Mammary epithelial cell (primary cell): ENCODE measurements at regions not wholly inside any gene's neighbourhood (a gene's known extent, or its start where the extent isn't known, plus 50 kb on each side); places are given as distances from the start of the nearest gene placed in this dataset.

Experiments used
- CTCF ChIP-seq, 2 donors: IDR thresholded peaks in 1 of 2; conservative IDR thresholded peaks in 1 of 2; 2 replicates each; pipeline ENCODE4 v1.5.1; 2011 to 2012; ENCODE audit warnings: inconsistent platforms in 2 of 2, low read length in 2 of 2, mild to moderate bottlenecking in 2 of 2, control low read depth in 1 of 2, low read depth in 1 of 2; ENCODE audit not compliant: insufficient read depth in 1 of 2; ENCODE audit errors: extremely low read depth in 1 of 2
- EZH2 ChIP-seq: IDR thresholded peaks from 2 replicates; pipeline ENCODE4 v1.6.1; 2012; ENCODE audit warnings: low read length, inconsistent platforms, borderline replicate concordance

GRCh38 chr3:115212615-115213014, 65.5 kb upstream of the ZBTB20 start:
- TF ChIP-seq CTCF (conservative IDR thresholded peaks at IDR 0.05 in 1 of 2, IDR thresholded peaks at IDR 0.05 in 1 of 2; ENCODE audit: extremely low read depth in 1 of 2, insufficient read depth in 1 of 2, low read depth in 1 of 2, low read length in 2 of 2), result no peak
- TF ChIP-seq EZH2, result no peak
